Activated naive CD8-positive, alpha-beta T cell treated with anti-CD3 and anti-CD28 coated beads, Interleukin-2, amount 50 U/mL, for 16 hours (primary cell): ENCODE measurements at regions not wholly inside any gene's neighbourhood (a gene's known extent, or its start where the extent isn't known, plus 50 kb on each side); places are given as distances from the start of the nearest gene placed in this dataset.
"Not testable (repeated sequence)": the region's sequence is repeated elsewhere in the genome, so short reads cannot be mapped to it uniquely, and the experiment has no call there.

ENCODE experiments used
- DNase-seq: peaks from one replicate; pipeline ENCODE4 v3.0.0-alpha.2; 2020; ENCODE audit warnings: low read depth, low spot score

- no peak for DNase-seq
Measured at GRCh38 chr2:199131876-199132275, 325.9 kb downstream of the SATB2 start.

- no peak for DNase-seq
Measured at GRCh38 chr2:199131136-199131655, 326.5 kb downstream of the SATB2 start.

- no peak for DNase-seq
Measured at GRCh38 chr2:199130501-199130900, 327.2 kb downstream of the SATB2 start.

- DNase-seq = no peak
Measured at GRCh38 chr2:199128476-199129229, 329.1 kb downstream of the SATB2 start.

GRCh38 chr2:199119796-199120195 is 337.9 kb downstream of the SATB2 start:
- DNase-seq = no peak

GRCh38 chr2:199118673-199119112 is 339.0 kb downstream of the SATB2 start:
- DNase-seq = no peak

DNA sequence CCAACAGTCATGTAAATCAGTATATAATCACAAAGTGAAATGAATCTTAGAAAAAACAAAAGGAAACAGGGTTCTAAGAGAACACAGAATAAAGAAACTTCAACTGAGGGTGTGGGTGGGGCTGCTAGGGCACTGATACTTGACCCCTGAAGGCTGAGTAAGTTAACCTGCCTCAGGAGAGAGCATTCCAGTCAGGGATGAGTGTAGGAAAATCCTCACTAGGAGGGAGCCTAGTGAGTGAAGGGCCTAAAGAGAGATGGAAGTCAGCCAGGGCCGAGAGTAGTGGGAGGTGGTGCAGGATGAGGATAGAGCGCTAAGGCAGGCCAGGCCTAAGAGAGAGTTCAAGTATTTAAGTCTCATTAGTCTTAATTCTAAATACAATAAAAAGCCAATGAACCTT is 342.6 kb downstream of the SATB2 start:
- no peak for DNase-seq

GRCh38 chr2:199113111-199113510 is 344.6 kb downstream of the SATB2 start:
- DNase-seq = no peak

- DNase-seq = no peak
Measured at GRCh38 chr2:199111458-199111857, 346.3 kb downstream of the SATB2 start.

- DNase-seq = no peak
Measured at GRCh38 chr2:199108056-199108455, 349.7 kb downstream of the SATB2 start.

DNA sequence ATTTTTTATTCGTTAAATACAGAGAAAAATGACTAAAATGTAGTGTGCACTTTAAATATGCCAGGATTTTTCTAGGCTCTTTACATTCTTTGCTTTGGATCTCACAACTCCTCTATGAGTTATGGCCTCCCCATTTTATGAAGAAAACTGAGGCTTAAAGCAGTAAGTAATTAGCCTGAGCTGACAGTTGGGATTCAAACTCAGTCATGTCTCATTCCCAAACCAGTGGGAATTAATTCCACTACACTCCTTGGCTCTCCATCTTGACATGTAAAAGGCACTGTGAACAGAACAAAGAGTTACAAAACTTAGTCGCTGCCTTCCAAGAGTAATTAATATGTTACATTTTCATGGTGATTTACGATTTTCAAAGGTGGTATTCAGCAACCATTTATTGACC is 351.9 kb downstream of the SATB2 start:
- no peak for DNase-seq

DNA sequence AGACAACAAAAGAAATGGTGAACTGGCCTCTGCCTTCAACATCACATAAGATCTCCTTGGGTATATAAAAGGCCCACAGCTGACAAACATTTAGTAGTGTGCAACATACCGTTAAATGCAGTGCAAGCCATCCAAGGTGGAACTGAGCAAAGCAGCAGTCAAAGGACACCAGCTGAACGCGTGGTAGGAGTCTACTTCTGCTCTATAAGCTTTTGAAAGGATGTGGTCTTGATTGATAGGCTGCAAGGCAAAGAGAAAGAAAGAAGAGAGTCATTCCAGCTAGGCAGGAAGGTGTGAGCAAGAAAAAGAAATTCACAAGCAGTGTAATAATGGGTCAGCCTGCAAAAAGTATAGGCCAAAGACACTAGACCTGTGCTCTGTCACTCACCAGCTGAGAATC is 356.3 kb downstream of the SATB2 start:
- DNase-seq = no peak

GRCh38 chr2:199100326-199101110 is 357.2 kb downstream of the SATB2 start:
- DNase-seq = no peak

GRCh38 chr2:199092419-199092818 is 365.3 kb downstream of the SATB2 start:
- DNase-seq = no peak

GRCh38 chr2:199085261-199085660 is 372.5 kb downstream of the SATB2 start:
- no peak for DNase-seq

GRCh38 chr2:199070322-199070949 is 387.3 kb downstream of the SATB2 start:
- no peak for DNase-seq

GRCh38 chr2:199064201-199064600 is 393.5 kb downstream of the SATB2 start:
- no peak for DNase-seq

DNA sequence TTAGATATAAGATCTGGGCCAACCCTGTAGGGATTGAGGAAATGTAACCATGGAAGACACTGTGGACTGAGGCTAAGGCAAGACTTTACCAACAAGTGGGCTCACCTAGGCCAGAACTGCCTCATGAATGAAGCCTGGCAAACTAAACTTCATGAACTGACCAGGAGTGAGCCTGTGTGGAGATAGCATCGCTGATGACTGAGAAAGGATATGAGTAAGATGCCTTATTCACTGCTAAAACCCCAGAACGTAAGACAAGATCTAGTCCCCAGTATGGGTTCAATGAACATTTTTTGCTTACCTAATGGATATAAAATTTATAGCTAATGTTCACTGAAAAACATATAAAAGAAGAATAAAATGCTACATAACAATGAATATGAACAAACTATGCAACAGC is 399.8 kb downstream of the SATB2 start:
- no peak for DNase-seq

GRCh38 chr2:199055336-199055735 is 402.4 kb downstream of the SATB2 start:
- no peak for DNase-seq

DNA sequence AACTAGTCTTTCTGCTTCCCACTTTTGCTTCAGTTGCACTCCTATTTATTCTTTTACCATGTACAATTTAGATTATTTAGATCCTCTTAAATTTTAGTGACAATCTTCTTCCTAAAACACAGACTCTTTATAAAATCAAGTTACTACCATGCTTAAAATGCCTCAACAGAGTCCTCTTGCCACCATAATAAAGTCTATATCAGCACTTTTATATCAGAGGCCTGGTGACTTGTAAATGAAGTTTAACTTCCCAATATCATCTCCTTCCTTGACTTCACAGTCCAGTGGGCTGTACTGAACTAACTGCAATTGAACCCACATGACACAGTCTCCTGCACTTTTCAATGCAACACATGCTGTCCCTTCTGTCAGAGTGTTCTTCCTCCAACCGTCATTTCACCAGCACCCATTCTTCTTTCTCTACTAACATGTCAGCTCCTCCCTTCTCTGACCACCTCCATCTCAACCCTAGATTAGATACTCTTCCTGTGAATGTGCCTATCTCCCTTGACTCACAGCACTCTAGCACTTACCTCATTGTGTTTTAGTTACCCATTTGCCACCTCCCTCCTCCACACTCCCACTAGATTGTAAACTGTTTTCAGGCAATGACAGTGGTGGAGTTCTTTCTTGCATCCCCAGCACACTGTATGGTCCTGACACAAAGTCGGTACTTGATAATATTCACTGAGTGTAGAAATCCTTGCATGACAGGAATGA is 414.9 kb downstream of the SATB2 start:
- no peak for DNase-seq

DNA sequence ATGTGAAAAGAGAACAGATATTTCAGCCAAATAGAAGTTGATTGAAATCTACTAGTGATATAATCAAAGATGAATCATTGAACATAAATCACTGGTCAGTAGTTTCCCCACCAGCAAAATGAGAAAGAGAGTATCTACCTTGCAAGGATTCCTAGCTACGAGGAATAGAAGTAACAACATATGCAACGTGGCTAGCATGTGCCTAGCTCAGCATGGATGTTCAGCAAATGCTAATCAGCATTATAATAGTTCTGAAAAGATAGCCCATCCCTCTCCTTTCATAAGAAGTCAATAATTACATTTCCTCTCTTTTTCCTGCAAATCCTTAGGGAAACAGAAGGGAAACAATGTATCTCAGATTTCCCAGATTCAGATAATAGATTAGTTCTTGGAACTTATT is 417.2 kb downstream of the SATB2 start:
- DNase-seq = no peak

- DNase-seq = not testable (repeated sequence)
Measured at GRCh38 chr2:199033761-199034160, 424.0 kb downstream of the SATB2 start.
